GM13977 (cell line): ENCODE measurements at regions not wholly inside any gene's neighbourhood (a gene's known extent, or its start where the extent isn't known, plus 50 kb on each side); places are given as distances from the start of the nearest gene placed in this dataset.
"Not testable (repeated sequence)": the region's sequence is repeated elsewhere in the genome, so short reads cannot be mapped to it uniquely, and the experiment has no call there.

Source experiments
- DNase-seq: peaks from one replicate; pipeline ENCODE4 v3.0.0; 2012; ENCODE audit warnings: low spot score
- in situ Hi-C: fragments of 300-500 bp; cut with MboI; formaldehyde crosslinking; loops from one replicate; pipeline ENCODE4 v1.12.0; 2022; ENCODE audit warnings: low sequenced_read_pairs, low pct_unique_long_range_greater_than_20kb, mixed read lengths, inconsistent platforms; ENCODE audit not compliant: unreplicated experiment
- TF ChIP-seq, protein P1 (sequence below): IDR thresholded peaks from 2 replicates; pipeline ENCODE4 v1.5.1; 2012; ENCODE audit warnings: mild to moderate bottlenecking, control low read depth; ENCODE audit not compliant: insufficient read depth; ENCODE audit errors: extremely low read depth, missing control alignments

DNA sequence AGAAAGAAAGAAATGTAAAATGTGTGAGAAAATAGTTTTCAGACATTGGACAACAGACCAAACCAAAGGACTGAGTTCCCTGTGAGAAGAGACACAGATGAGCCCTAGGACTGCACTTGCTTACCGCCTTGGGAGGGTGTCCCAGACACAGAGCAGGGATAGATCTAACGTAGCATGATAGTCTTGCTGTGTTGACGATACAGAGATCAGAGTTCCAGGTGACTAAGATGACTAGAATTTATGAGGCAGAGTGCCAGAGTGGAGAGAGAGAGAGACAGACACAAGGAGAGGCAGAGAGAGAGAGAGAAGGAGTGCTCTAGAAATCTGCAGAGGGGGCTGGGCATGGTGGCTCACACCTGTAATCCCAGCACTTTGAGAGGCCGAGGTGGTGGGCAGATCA lies 148.2 kb upstream of the LMNTD1 start:
- in situ Hi-C loops, result no loop called here
- TF ChIP-seq, protein P1, sequence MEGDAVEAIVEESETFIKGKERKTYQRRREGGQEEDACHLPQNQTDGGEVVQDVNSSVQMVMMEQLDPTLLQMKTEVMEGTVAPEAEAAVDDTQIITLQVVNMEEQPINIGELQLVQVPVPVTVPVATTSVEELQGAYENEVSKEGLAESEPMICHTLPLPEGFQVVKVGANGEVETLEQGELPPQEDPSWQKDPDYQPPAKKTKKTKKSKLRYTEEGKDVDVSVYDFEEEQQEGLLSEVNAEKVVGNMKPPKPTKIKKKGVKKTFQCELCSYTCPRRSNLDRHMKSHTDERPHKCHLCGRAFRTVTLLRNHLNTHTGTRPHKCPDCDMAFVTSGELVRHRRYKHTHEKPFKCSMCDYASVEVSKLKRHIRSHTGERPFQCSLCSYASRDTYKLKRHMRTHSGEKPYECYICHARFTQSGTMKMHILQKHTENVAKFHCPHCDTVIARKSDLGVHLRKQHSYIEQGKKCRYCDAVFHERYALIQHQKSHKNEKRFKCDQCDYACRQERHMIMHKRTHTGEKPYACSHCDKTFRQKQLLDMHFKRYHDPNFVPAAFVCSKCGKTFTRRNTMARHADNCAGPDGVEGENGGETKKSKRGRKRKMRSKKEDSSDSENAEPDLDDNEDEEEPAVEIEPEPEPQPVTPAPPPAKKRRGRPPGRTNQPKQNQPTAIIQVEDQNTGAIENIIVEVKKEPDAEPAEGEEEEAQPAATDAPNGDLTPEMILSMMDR, result no peak
- DNase-seq, result no peak

DNA sequence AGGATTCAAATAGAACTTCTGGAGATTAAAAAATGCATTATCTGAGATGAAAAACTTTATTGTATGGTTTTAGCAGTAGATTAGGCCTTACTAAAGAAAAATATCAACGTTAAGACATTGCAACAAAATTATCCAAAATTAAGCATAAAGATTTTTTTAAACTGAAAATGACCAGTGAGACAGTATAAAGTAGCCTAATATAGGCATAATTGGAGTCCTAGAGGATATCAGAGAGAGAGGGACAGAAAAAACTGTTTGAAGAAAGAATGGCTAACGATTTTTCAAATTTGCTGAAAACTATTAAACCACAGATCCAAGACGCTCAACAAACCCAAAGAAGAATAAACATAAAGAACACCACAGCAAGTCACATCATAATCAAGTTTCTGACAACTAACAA lies 149.5 kb upstream of the LMNTD1 start:
- no peak for DNase-seq
- TF ChIP-seq, protein P1, result no peak
- in situ Hi-C loops, result no loop called here

DNA sequence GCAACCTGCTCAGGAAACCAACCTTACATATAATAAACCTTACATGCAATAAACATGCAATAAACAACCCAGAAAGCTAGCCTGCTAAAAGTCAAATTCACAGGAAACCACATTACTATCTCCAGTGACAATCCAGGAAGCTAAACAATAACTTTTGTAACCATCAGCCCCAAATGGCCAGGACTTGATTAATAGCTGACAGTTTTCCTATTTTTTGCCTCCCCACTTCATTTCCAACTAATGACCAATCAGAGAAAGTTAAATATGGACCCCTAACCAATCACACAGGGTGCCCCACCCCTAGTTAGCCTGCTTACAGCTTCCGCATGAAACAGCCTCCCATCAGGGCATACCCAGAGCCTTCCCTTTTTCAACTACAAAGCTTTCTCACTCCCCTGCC lies 152.2 kb upstream of the LMNTD1 start:
- DNase-seq, result no peak
- TF ChIP-seq, protein P1, result no peak
- in situ Hi-C loops, result no loop called here

DNA sequence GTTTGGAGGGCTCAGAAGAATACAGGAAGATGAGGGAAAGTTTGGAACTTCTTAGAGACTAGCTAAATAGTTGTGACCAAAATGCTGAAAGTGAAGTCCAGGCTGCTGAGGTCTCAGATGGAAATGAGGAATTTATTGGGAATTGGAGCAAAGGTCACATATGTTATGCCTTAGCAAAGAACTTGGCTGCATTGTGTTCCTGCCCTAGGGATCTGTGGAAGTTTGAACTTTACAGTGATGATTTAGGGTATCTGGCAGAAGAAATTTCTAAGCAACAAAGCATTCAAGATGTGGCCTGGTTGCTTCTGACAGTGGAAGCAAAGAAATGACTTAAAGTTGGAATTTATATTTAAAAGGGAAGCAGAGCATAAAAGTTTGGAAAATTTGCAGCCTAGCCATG lies 153.6 kb upstream of the LMNTD1 start:
- DNase-seq, in situ Hi-C loops: not testable (repeated sequence)

DNA sequence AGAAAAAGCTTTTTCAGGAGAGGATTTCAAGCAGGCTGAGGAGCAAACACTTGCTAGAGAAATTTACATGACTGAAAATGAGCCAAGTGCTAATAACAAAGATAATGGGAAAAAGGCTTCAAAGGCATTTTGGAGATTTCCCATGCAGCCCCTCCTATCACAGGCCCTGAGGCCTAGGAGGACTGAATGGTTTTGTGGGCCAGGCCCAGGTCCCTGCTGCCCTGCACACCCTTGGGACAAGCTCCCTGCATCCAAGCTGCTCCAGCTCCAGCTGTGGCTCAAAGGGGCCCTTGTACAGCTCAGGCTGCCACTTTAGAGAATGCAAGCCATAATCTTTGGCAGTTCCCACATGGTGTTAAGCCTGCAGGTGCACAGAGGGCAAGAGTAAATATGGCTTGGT lies 154.0 kb upstream of the LMNTD1 start:
- in situ Hi-C loops, result no loop called here
- TF ChIP-seq, protein P1, result no peak
- no peak for DNase-seq

DNA sequence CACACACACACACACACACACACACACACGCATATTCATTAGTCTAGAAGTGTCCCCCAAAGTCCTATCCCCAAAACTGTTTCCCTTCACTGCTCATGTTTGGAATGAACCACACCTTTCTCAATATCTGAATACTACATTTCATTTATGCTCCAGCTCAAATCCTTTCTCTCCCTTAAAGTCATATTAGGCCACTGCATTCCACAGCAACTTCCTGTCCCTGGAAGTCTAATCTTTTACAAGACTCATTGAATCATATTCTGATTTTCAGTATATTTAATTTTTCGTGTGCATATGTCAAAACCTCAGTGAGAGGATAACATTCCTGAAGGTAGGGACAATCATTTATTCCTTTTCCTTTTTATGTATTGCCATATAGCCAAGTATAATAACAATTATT lies 155.6 kb upstream of the LMNTD1 start:
- TF ChIP-seq, protein P1, result no peak
- in situ Hi-C loops, result no loop called here
- no peak for DNase-seq

DNA sequence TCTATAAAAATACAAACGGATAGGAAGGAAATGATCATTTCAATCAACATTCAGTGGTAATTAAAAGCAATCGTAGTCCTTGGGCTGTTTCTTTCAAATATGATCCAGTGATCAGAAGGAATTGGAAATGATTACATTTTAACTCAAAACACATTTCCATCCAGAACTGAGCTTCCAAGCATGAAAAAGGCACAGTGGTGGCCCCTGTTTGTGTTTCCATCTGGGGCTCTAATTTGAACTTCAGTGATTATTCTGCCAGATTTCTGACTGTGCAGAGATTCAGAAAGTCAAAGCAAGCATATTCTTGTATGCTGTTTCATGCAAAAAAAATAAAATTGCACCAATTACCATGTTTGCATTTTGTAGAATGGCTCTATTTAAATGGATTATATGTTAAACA lies 157.0 kb upstream of the LMNTD1 start:
- no peak for DNase-seq
- TF ChIP-seq, protein P1, result no peak
- in situ Hi-C loops, result no loop called here

DNA sequence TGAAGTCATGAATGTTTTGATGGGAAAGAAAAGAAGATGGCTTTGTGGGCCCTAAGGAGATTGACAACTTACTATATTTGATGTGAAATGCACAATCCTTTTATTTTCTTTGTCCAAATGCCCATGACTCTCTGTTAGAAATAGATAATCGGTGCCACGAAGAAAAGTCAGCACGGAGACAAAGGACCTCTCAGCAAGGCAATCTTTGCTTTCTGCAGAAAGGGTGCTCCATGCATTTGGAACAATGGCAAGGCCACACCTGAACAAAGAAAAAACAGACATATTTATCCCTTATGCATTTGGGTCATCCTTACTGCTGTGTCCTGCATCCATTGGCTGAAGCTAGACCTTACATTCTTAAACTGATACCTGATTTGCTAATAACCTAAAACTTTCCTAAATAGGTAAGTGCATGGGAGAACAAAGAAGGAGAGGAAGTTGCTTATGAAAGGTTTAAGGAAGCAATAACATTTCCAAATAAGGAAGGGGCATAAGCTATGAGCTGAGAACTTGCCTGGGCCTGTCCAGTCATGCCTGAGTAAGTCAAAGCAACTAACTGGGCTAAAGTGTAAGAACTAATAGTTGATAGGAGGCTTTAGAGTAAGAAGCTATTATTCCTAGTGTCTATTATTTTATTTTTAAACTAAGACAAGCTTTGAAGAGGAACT lies 158.0 kb upstream of the LMNTD1 start:
- in situ Hi-C loops, DNase-seq: not testable (repeated sequence)
